ENCODE measurements at regions not wholly inside any gene's neighbourhood (a gene's known extent, or its start where the extent isn't known, plus 50 kb on each side); places are given as distances from the start of the nearest gene placed in this dataset.

DNA sequence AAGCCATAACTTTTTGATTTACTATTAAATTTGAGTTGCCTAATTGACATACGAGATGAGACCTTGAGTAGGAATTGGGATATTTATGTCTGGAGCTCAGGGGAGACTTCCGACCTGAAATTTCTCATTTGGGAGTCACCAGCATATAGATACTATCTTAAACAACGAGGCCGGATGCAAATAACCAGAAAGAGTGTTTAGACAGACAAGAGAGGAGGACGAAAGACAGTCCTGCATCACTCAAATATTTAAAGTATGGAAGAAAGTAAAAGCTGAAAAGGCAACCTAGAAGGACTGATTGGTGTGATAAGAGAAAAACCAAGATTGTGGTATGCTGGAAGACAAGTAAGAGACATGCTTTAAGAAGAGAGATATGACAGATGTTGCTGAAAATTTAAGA lies 675.0 kb upstream of the NUDT12 start:
- H3K79me2 ChIP-seq (ENCODE audit: control insufficient read depth, insufficient read depth, low read length), result no peaks in the 10 kb centered on the region
- H3K27ac ChIP-seq (ENCODE audit: control insufficient read depth, insufficient read depth, low read length), result no peak overlapping the region
- FAIRE-seq (no peak), DNase-seq (ENCODE audit: low read depth, low spot score) (no peak)
- H3K9ac ChIP-seq (ENCODE audit: control insufficient read depth, extremely low read depth, insufficient read depth, low read length), result no peak overlapping the region
- H2AFZ ChIP-seq (ENCODE audit: control insufficient read depth, low read length), result no peak overlapping the region
- dilution Hi-C loops (cut with MboI; ENCODE audit: extremely low pct_ligation_motif_present, low sequenced_read_pairs), result no loop called here
- H3K4me1 ChIP-seq (ENCODE audit: control insufficient read depth, extremely low read depth, insufficient read depth, low read length), result peaks cover 3% of the 10 kb centered on the region
- TF ChIP-seq, protein P1, sequence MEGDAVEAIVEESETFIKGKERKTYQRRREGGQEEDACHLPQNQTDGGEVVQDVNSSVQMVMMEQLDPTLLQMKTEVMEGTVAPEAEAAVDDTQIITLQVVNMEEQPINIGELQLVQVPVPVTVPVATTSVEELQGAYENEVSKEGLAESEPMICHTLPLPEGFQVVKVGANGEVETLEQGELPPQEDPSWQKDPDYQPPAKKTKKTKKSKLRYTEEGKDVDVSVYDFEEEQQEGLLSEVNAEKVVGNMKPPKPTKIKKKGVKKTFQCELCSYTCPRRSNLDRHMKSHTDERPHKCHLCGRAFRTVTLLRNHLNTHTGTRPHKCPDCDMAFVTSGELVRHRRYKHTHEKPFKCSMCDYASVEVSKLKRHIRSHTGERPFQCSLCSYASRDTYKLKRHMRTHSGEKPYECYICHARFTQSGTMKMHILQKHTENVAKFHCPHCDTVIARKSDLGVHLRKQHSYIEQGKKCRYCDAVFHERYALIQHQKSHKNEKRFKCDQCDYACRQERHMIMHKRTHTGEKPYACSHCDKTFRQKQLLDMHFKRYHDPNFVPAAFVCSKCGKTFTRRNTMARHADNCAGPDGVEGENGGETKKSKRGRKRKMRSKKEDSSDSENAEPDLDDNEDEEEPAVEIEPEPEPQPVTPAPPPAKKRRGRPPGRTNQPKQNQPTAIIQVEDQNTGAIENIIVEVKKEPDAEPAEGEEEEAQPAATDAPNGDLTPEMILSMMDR (optimal IDR thresholded peaks at IDR 0.05 in 1 of 3, IDR thresholded peaks at IDR 0.05 in 1 of 3, conservative IDR thresholded peaks at IDR 0.05 in 1 of 3; ENCODE audit: extremely low read depth in 1 of 3, insufficient read depth in 2 of 3, low read length in 3 of 3), result no peak
- no peak overlapping the region for H3K4me3 ChIP-seq (ENCODE audit: control insufficient read depth in 2 of 3, extremely low read depth in 1 of 3, insufficient read depth in 2 of 3, low read depth in 1 of 3, low read length in 3 of 3)
- H3K9me1 ChIP-seq (ENCODE audit: control insufficient read depth, extremely low read depth, insufficient read depth, low read length), result no peaks in the 10 kb centered on the region
- no peaks in the 10 kb centered on the region for H3K9me3 ChIP-seq (ENCODE audit: control insufficient read depth, low read depth, low read length)
- no peak overlapping the region for H3K4me2 ChIP-seq (ENCODE audit: control insufficient read depth, extremely low read depth, insufficient read depth, low read depth, low read length)
- H3K36me3 ChIP-seq (ENCODE audit: control insufficient read depth in 2 of 2, extremely low read depth in 1 of 2, insufficient read depth in 2 of 2, low read length in 2 of 2), result no peaks in the 10 kb centered on the region
- H4K20me1 ChIP-seq (ENCODE audit: control insufficient read depth, extremely low read depth, insufficient read depth, low read length), result no peaks in the 10 kb centered on the region
- H3K27me3 ChIP-seq (ENCODE audit: control insufficient read depth, extremely low read depth, insufficient read depth, low read length), result no peaks in the 10 kb centered on the region

DNA sequence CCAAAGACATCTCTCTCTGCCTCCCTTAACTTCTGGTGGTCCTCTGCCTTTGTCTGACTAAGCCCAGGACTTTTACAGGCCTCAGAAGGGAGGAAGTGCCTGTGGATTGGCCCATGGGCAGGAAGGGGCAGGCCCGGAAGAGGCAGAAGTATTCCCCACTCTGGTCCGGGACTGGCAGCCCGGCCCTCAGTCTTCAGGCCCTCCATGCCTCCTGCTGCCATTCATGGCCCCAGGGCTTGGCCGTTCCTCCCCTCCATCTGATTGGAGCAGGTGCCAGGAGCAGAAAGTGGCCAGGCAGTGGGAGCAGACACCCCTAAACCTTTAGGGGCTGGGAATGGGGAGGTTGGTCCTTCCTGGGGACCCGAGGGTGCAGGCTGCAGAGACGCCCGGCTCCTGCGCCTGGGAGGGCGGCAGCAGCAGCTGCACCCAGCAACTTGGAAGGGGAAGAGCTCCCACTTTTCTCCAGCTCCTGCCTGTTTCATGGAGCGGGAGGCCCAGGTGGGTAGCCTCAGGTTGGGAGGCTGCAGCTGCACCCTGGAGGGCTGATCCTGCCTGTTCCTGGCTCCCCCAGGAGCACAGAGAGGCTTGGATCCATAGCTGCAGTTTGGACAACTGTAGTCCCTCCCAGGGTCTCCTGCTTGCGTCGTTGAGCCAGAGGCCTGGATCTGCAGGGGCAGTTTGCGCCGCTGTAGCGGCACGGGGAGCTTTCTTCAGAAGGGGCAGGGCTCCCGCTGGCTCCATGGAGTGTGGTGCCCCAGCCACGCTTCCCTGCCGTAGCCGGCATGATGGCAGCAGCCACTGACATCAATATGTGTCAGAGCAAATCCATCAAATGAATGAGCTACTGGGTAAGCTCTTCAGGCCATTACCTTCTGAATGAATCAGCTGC lies 661.5 kb upstream of the NUDT12 start:
- Histone ChIP-seq H2AFZ (ENCODE audit: control insufficient read depth, low read length) (no peak overlapping the region), H3K36me3 (ENCODE audit: control insufficient read depth in 2 of 2, extremely low read depth in 1 of 2, insufficient read depth in 2 of 2, low read length in 2 of 2) (no peaks in the 10 kb centered on the region), H3K79me2 (ENCODE audit: control insufficient read depth, insufficient read depth, low read length) (no peaks in the 10 kb centered on the region), H3K9me1 (ENCODE audit: control insufficient read depth, extremely low read depth, insufficient read depth, low read length) (no peaks in the 10 kb centered on the region), H3K4me1 (ENCODE audit: control insufficient read depth, extremely low read depth, insufficient read depth, low read length) (no peaks in the 10 kb centered on the region), H3K27ac (ENCODE audit: control insufficient read depth, insufficient read depth, low read length) (no peak overlapping the region), H3K4me2 (ENCODE audit: control insufficient read depth, extremely low read depth, insufficient read depth, low read depth, low read length) (no peak overlapping the region), H4K20me1 (ENCODE audit: control insufficient read depth, extremely low read depth, insufficient read depth, low read length) (no peaks in the 10 kb centered on the region), H3K4me3 (ENCODE audit: control insufficient read depth in 2 of 3, extremely low read depth in 1 of 3, insufficient read depth in 2 of 3, low read depth in 1 of 3, low read length in 3 of 3) (no peak overlapping the region), H3K27me3 (ENCODE audit: control insufficient read depth, extremely low read depth, insufficient read depth, low read length) (no peaks in the 10 kb centered on the region), H3K9ac (ENCODE audit: control insufficient read depth, extremely low read depth, insufficient read depth, low read length) (no peak overlapping the region), H3K9me3 (ENCODE audit: control insufficient read depth, low read depth, low read length) (no peaks in the 10 kb centered on the region)
- dilution Hi-C loops (cut with MboI; ENCODE audit: extremely low pct_ligation_motif_present, low sequenced_read_pairs), result no loop called here
- no peak for DNase-seq (ENCODE audit: low read depth, low spot score)
- no peak for FAIRE-seq
- TF ChIP-seq, protein P1 (optimal IDR thresholded peaks at IDR 0.05 in 1 of 3, IDR thresholded peaks at IDR 0.05 in 1 of 3, conservative IDR thresholded peaks at IDR 0.05 in 1 of 3; ENCODE audit: extremely low read depth in 1 of 3, insufficient read depth in 2 of 3, low read length in 3 of 3), result no peak
- no peak for TF ChIP-seq EZH2 (IDR thresholded peaks at IDR 0.05; ENCODE audit: low read length)
